GM23248 (cell line): ENCODE measurements at regions not wholly inside any gene's neighbourhood (a gene's known extent, or its start where the extent isn't known, plus 50 kb on each side); places are given as distances from the start of the nearest gene placed in this dataset.

Source experiments
- EZH2 ChIP-seq: fragments of 200-600 bp; sonication (generic); IDR thresholded peaks from 2 replicates; pipeline ENCODE4 v1.6.1; 2018; ENCODE audit warnings: antibody characterized with exemption, mild to moderate bottlenecking; ENCODE audit not compliant: insufficient read depth, poor library complexity, severe bottlenecking
- EZH2phosphoT487 ChIP-seq: fragments of 200-600 bp; sonication (generic); IDR thresholded peaks from 2 replicates; pipeline ENCODE4 v1.6.1; 2018; ENCODE audit warnings: antibody characterized with exemption, moderate library complexity, mild to moderate bottlenecking, low read depth; ENCODE audit not compliant: insufficient read depth

GRCh38 chr19:30620354-30620753 is 248.2 kb downstream of the ZNF536 start:
- TF ChIP-seq EZH2phosphoT487 = no peak
- TF ChIP-seq EZH2 = no peak
